ENCODE measurements at regions not wholly inside any gene's neighbourhood (a gene's known extent, or its start where the extent isn't known, plus 50 kb on each side); places are given as distances from the start of the nearest gene placed in this dataset.

DNA sequence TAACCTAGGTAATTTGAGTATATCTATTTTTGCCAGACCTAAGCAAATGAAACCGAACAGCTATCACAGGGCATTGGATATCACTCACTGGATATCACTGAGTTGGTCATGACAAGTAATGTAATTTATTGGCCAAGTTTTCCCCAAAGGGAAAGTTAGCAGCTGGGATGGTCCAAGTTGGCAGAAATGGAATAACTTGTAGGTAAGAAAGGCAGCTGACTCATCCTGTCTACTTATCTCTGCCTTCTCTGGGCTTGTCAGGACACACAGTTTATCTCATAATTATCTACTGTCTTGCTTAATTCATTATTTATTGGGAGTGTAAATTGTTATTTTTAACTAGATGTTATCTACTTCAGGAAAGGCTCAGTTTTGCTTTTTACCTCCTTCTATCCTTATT is 502.0 kb upstream of the DPP6 start:
- no peak for TF ChIP-seq POLR2AphosphoS5 (IDR thresholded peaks at IDR 0.05; ENCODE audit: low read depth, low read length)
- no peak for TF ChIP-seq POLR2A (IDR thresholded peaks at IDR 0.05; ENCODE audit: low read depth, low read length)
